ENCODE measurements at regions not wholly inside any gene's neighbourhood (a gene's known extent, or its start where the extent isn't known, plus 50 kb on each side); places are given as distances from the start of the nearest gene placed in this dataset.

GRCh38 chr6:147735924-147736323 is 227.4 kb downstream of the SAMD5 start:
- TF ChIP-seq CTCF (IDR thresholded peaks at IDR 0.05 in 2 of 3, conservative IDR thresholded peaks at IDR 0.05 in 1 of 3; ENCODE audit: borderline replicate concordance in 1 of 3, insufficient read depth in 1 of 3, low read depth in 2 of 3, low read length in 2 of 3) (no peak), SIN3A (IDR thresholded peaks at IDR 0.05; ENCODE audit: low read depth) (no peak), POLR2A (IDR thresholded peaks at IDR 0.05; ENCODE audit: borderline replicate concordance, extremely low read depth, insufficient read depth, insufficient read length) (no peak), EZH2phosphoT487 (IDR thresholded peaks at IDR 0.05; ENCODE audit: borderline replicate concordance) (no peak), RAD21 (IDR thresholded peaks at IDR 0.05; ENCODE audit: low read depth) (no peak), ATF3 (IDR thresholded peaks at IDR 0.05) (no peak), EGR1 (IDR thresholded peaks at IDR 0.05; ENCODE audit: low read depth) (no peak), EZH2 (IDR thresholded peaks at IDR 0.05) (no peak), ELF1 (IDR thresholded peaks at IDR 0.05; ENCODE audit: borderline replicate concordance, low read depth) (no peak), POLR2AphosphoS5 (IDR thresholded peaks at IDR 0.05; ENCODE audit: low read depth, low read length) (no peak), CEBPB (IDR thresholded peaks at IDR 0.05; ENCODE audit: low read depth) (no peak), MAX (IDR thresholded peaks at IDR 0.05) (no peak), YY1 (IDR thresholded peaks at IDR 0.05; ENCODE audit: extremely low read depth, insufficient replicate concordance, low read depth, low read length) (no peak)
- POLR2A ChIA-PET = no interaction called here
- BruUV-seq (replicated peaks) = no TSS peak

More at GRCh38 chr6:147735924-147736323, 227.4 kb downstream of the SAMD5 start:
- no peak for DNase-seq (ENCODE audit: low read depth, low spot score)
- RAD21 ChIA-PET (ENCODE audit: low non-redundant PET in 1 of 2, low total read pairs in 2 of 2, uncharacterized antibody in 2 of 2, unreplicated experiment in 2 of 2) = no interaction called here
- Histone ChIP-seq H3K4me2 (ENCODE audit: low read length) (no peak overlapping the region), H3K9me2 (ENCODE audit: insufficient read depth) (no peaks in the 10 kb centered on the region), H4K20me1 (ENCODE audit: insufficient read depth) (no peaks in the 10 kb centered on the region), H3K9ac (ENCODE audit: low read length) (no peak overlapping the region), H3K36me3 (ENCODE audit: control insufficient read depth in 1 of 2, insufficient read depth in 2 of 2, low read length in 2 of 2) (no peaks in the 10 kb centered on the region), H3K79me2 (ENCODE audit: insufficient read depth, low read length) (no peaks in the 10 kb centered on the region), H3K4me1 (ENCODE audit: control insufficient read depth in 1 of 2, insufficient read depth in 2 of 2, low read length in 2 of 2) (no peaks in the 10 kb centered on the region), H3K27me3 (ENCODE audit: insufficient read depth, low read length) (no peaks in the 10 kb centered on the region), H2AFZ (ENCODE audit: low read depth, low read length, poor library complexity, severe bottlenecking) (no peak overlapping the region), H3K9me3 (ENCODE audit: control insufficient read depth in 1 of 2, insufficient read depth in 1 of 2, low read depth in 1 of 2, low read length in 2 of 2) (no peaks in the 10 kb centered on the region), H3K4me3 (replicated peaks in 1 of 2; ENCODE audit: low read depth in 1 of 2, low read length in 2 of 2) (no peak overlapping the region), H3K27ac (ENCODE audit: low read depth, low read length) (no peak overlapping the region)
- CTCF ChIA-PET = no interaction called here
- intact Hi-C loops (cut with micrococcal nuclease) = no loop called here
- no peak for ATAC-seq
